Endothelial cell (in vitro differentiated cells): ENCODE measurements at regions not wholly inside any gene's neighbourhood (a gene's known extent, or its start where the extent isn't known, plus 50 kb on each side); places are given as distances from the start of the nearest gene placed in this dataset.

Experiments used
- DNase-seq: peaks from one replicate; pipeline ENCODE4 v3.0.0; 2021; ENCODE audit warnings: low spot score
- H3K27ac Mint-ChIP-seq: one replicate; pipeline ENCODE4 v1.8.0; 2021; ENCODE audit warnings: mixed read lengths, inconsistent platforms; ENCODE audit not compliant: unreplicated experiment
- H3K27me3 Mint-ChIP-seq: one replicate; pipeline ENCODE4 v1.8.0; 2021; ENCODE audit warnings: mild to moderate bottlenecking, moderate library complexity, mixed read lengths, inconsistent platforms; ENCODE audit not compliant: unreplicated experiment
- H3K36me3 Mint-ChIP-seq: one replicate; pipeline ENCODE4 v1.8.0; 2021; ENCODE audit warnings: mild to moderate bottlenecking, low read depth, mixed read lengths, inconsistent platforms; ENCODE audit not compliant: unreplicated experiment
- H3K4me1 Mint-ChIP-seq: one replicate; pipeline ENCODE4 v1.8.0; 2021; ENCODE audit warnings: mild to moderate bottlenecking, mixed read lengths, inconsistent platforms; ENCODE audit not compliant: unreplicated experiment
- H3K4me3 Mint-ChIP-seq: one replicate; pipeline ENCODE4 v1.8.0; 2021; ENCODE audit warnings: mild to moderate bottlenecking, mixed read lengths, inconsistent platforms; ENCODE audit not compliant: unreplicated experiment
- H3K9me3 Mint-ChIP-seq: one replicate; pipeline ENCODE4 v1.8.0; 2021; ENCODE audit warnings: mixed read lengths, inconsistent platforms; ENCODE audit not compliant: unreplicated experiment
- CTCF ChIP-seq: fragments of 200-600 bp; sonication (generic); IDR thresholded peaks from one replicate; pipeline ENCODE4 v1.5.0; 2021; ENCODE audit warnings: antibody characterized with exemption; ENCODE audit not compliant: unreplicated experiment

GRCh38 chr15:81955382-81956062 is 90.3 kb downstream of the MEX3B start:
- Mint-ChIP-seq H3K27me3 (no peaks in the 10 kb centered on the region), H3K4me3 (no peak overlapping the region), H3K4me1 (peaks cover 24% of the 10 kb centered on the region), H3K27ac (no peak overlapping the region), H3K36me3 (no peaks in the 10 kb centered on the region), H3K9me3 (no peaks in the 10 kb centered on the region)
- TF ChIP-seq CTCF, result no peak
- no peak for DNase-seq

GRCh38 chr15:81954158-81954783 is 91.5 kb downstream of the MEX3B start:
- peaks cover 33% of the 10 kb centered on the region for H3K4me1 Mint-ChIP-seq

GRCh38 chr15:81950841-81951414 is 94.9 kb downstream of the MEX3B start:
- Mint-ChIP-seq H3K9me3 (no peaks in the 10 kb centered on the region), H3K36me3 (no peaks in the 10 kb centered on the region), H3K4me1 (peaks cover 48% of the 10 kb centered on the region), H3K27ac (peak overlapping the region; percentile 68), H3K4me3 (no peak overlapping the region), H3K27me3 (no peaks in the 10 kb centered on the region)
- no peak for DNase-seq
- TF ChIP-seq CTCF, result no peak

More at GRCh38 chr15:81954158-81954783, 91.5 kb downstream of the MEX3B start:
- Mint-ChIP-seq H3K36me3 (no peaks in the 10 kb centered on the region), H3K27ac (no peak overlapping the region), H3K9me3 (no peaks in the 10 kb centered on the region), H3K27me3 (no peaks in the 10 kb centered on the region), H3K4me3 (no peak overlapping the region)
- no peak for DNase-seq
- TF ChIP-seq CTCF, result no peak

- no peaks in the 10 kb centered on the region for H3K9me3 Mint-ChIP-seq
- peaks cover 64% of the 10 kb centered on the region for H3K4me1 Mint-ChIP-seq
- H3K4me3 Mint-ChIP-seq, result no peak overlapping the region
- H3K36me3 Mint-ChIP-seq, result no peaks in the 10 kb centered on the region
- H3K27me3 Mint-ChIP-seq, result no peaks in the 10 kb centered on the region
- peak overlapping the region; percentile 96 for H3K27ac Mint-ChIP-seq
- TF ChIP-seq CTCF, result no peak
- no peak for DNase-seq
Measured at GRCh38 chr15:81948751-81949150, 97.1 kb downstream of the MEX3B start.

- Mint-ChIP-seq H3K9me3 (no peaks in the 10 kb centered on the region), H3K4me3 (no peak overlapping the region), H3K27me3 (no peaks in the 10 kb centered on the region), H3K36me3 (no peaks in the 10 kb centered on the region), H3K4me1 (peaks cover 68% of the 10 kb centered on the region), H3K27ac (peak overlapping the region; percentile 96)
- DNase-seq, result no peak
- TF ChIP-seq CTCF, result no peak
Measured at GRCh38 chr15:81948222-81948621, 97.6 kb downstream of the MEX3B start.
